GM12873 (cell line): ENCODE measurements at regions not wholly inside any gene's neighbourhood (a gene's known extent, or its start where the extent isn't known, plus 50 kb on each side); places are given as distances from the start of the nearest gene placed in this dataset.

Experiments used
- CTCF ChIP-seq: IDR thresholded peaks from 2 replicates; pipeline ENCODE4 v1.5.1; 2012; ENCODE audit warnings: low read depth, mild to moderate bottlenecking, moderate library complexity, low read length, control low read depth; ENCODE audit not compliant: insufficient read depth; ENCODE audit errors: missing control alignments

GRCh38 chr1:196143602-196144342 lies 464.5 kb downstream of the KCNT2 start:
- TF ChIP-seq CTCF, result no peak

GRCh38 chr1:196142111-196142640 lies 466.1 kb downstream of the KCNT2 start:
- TF ChIP-seq CTCF, result no peak

- TF ChIP-seq CTCF, result no peak
Observed at GRCh38 chr1:196136396-196136795, 471.8 kb downstream of the KCNT2 start.

- TF ChIP-seq CTCF, result no peak
Observed at GRCh38 chr1:196131691-196132090, 476.5 kb downstream of the KCNT2 start.

- TF ChIP-seq CTCF, result no peak
Observed at GRCh38 chr1:196128835-196129234, 479.4 kb downstream of the KCNT2 start.

- no peak for TF ChIP-seq CTCF
Observed at GRCh38 chr1:196121181-196121580, 487.1 kb downstream of the KCNT2 start.

GRCh38 chr1:196115646-196116045 lies 492.6 kb downstream of the KCNT2 start:
- TF ChIP-seq CTCF, result no peak
